CD8-positive, alpha-beta memory T cell (primary cell): ENCODE measurements at regions not wholly inside any gene's neighbourhood (a gene's known extent, or its start where the extent isn't known, plus 50 kb on each side); places are given as distances from the start of the nearest gene placed in this dataset.

Experiments
- CTCF ChIA-PET: fragments of 350-600 bp; sonication (Branson Sonifier 250); formaldehyde crosslinking; loops from one replicate; lab custom pipeline; 2021; ENCODE audit warnings: antibody characterized with exemption; lab: Charles Lee
- POLR2A ChIA-PET: fragments of 350-600 bp; sonication (Branson Sonifier 250); formaldehyde crosslinking; loops from one replicate; lab custom pipeline; 2021; ENCODE audit warnings: antibody characterized with exemption; lab: Charles Lee
- DNase-seq, 5 donors: peaks; one replicate each; pipeline versions ENCODE4 v3.0.0 to v3.0.0-alpha.2; 2020 to 2022; ENCODE audit warnings: mixed read lengths in 1 of 5
- H3K27ac ChIP-seq: one replicate; pipeline ENCODE4 v1.7.0; 2013; ENCODE audit warnings: low read depth, mild to moderate bottlenecking, low read length, moderate library complexity
- H3K27me3 ChIP-seq: 2 replicates; pipeline ENCODE4 v1.7.0; 2013; ENCODE audit warnings: low read length, mild to moderate bottlenecking; ENCODE audit not compliant: insufficient read depth, poor library complexity, severe bottlenecking
- H3K36me3 ChIP-seq: 2 replicates; pipeline ENCODE4 v1.7.0; 2013; ENCODE audit warnings: mild to moderate bottlenecking, low read length, moderate library complexity; ENCODE audit not compliant: insufficient read depth
- H3K4me1 ChIP-seq: 2 replicates; pipeline ENCODE4 v1.7.0; 2013; ENCODE audit warnings: mild to moderate bottlenecking, low read length, moderate library complexity; ENCODE audit not compliant: insufficient read depth
- H3K4me3 ChIP-seq: 2 replicates; pipeline ENCODE4 v1.7.0; 2013; ENCODE audit warnings: mild to moderate bottlenecking, low read length
- H3K9me3 ChIP-seq: 2 replicates; pipeline ENCODE4 v1.7.0; 2013; ENCODE audit warnings: mild to moderate bottlenecking, low read length
- H3K27ac Mint-ChIP-seq, 8 donors: one replicate each; pipeline ENCODE4 v1.8.0; 2020 to 2021; ENCODE audit warnings: mixed read lengths in 8 of 8, mild to moderate bottlenecking in 6 of 8, inconsistent platforms in 3 of 8, moderate library complexity in 3 of 8
- H3K27me3 Mint-ChIP-seq, 2 donors: one replicate each; pipeline ENCODE4 v1.8.0; 2020 to 2021; ENCODE audit warnings: mixed read lengths in 2 of 2, mild to moderate bottlenecking in 1 of 2, moderate library complexity in 1 of 2
- H3K36me3 Mint-ChIP-seq, 3 donors: one replicate each; pipeline ENCODE4 v1.8.0; 2020 to 2021; ENCODE audit warnings: mixed read lengths in 3 of 3, inconsistent platforms in 1 of 3, mild to moderate bottlenecking in 1 of 3
- H3K4me1 Mint-ChIP-seq, 3 donors: one replicate each; pipeline ENCODE4 v1.8.0; 2020 to 2021; ENCODE audit warnings: mixed read lengths in 3 of 3, inconsistent platforms in 1 of 3, mild to moderate bottlenecking in 1 of 3
- H3K4me3 Mint-ChIP-seq, 7 donors: one replicate each; pipeline ENCODE4 v1.8.0; 2020 to 2021; ENCODE audit warnings: mixed read lengths in 7 of 7, mild to moderate bottlenecking in 6 of 7, moderate library complexity in 4 of 7, inconsistent platforms in 2 of 7
- H3K9me3 Mint-ChIP-seq, 5 donors: one replicate each; pipeline ENCODE4 v1.8.0; 2020 to 2022; ENCODE audit warnings: mixed read lengths in 5 of 5, mild to moderate bottlenecking in 3 of 5, moderate library complexity in 2 of 5, inconsistent platforms in 1 of 5

- Mint-ChIP-seq H3K36me3 (no peaks in the 10 kb centered on the region), H3K27ac (no peak overlapping the region), H3K9me3 (peaks cover 0 to 3% (median 0%) of the 10 kb centered on the region in 5 donors), H3K4me3 (no peak overlapping the region), H3K27me3 (no peaks in the 10 kb centered on the region), H3K4me1 (no peaks in the 10 kb centered on the region)
- Histone ChIP-seq H3K4me1 (no peaks in the 10 kb centered on the region), H3K27ac (no peak overlapping the region), H3K9me3 (no peaks in the 10 kb centered on the region), H3K27me3 (no peaks in the 10 kb centered on the region), H3K36me3 (no peaks in the 10 kb centered on the region), H3K4me3 (no peak overlapping the region)
- ChIA-PET CTCF (no interaction called here), POLR2A (no interaction called here)
- DNase-seq: no peak
Observed at GRCh38 chr3:34807611-34808010, 831.7 kb upstream of the ARPP21 start.

GRCh38 chr3:34808287-34808686 lies 831.0 kb upstream of the ARPP21 start:
- H3K4me3 ChIP-seq: no peak overlapping the region
- Mint-ChIP-seq H3K27me3 (no peaks in the 10 kb centered on the region), H3K9me3 (peaks cover 0 to 3% (median 0%) of the 10 kb centered on the region in 5 donors), H3K4me3 (no peak overlapping the region), H3K36me3 (no peaks in the 10 kb centered on the region), H3K4me1 (no peaks in the 10 kb centered on the region), H3K27ac (no peak overlapping the region)
- H3K9me3 ChIP-seq: no peaks in the 10 kb centered on the region
- DNase-seq: no peak
- no peaks in the 10 kb centered on the region for H3K36me3 ChIP-seq
- ChIA-PET POLR2A (no interaction called here), CTCF (no interaction called here)
- H3K27me3 ChIP-seq: no peaks in the 10 kb centered on the region
- H3K4me1 ChIP-seq: no peaks in the 10 kb centered on the region
- H3K27ac ChIP-seq: no peak overlapping the region

GRCh38 chr3:34828847-34829246 lies 810.5 kb upstream of the ARPP21 start:
- H3K36me3 ChIP-seq: no peaks in the 10 kb centered on the region
- H3K27ac ChIP-seq: no peak overlapping the region
- no peaks in the 10 kb centered on the region for H3K27me3 Mint-ChIP-seq
- ChIA-PET CTCF (no interaction called here), POLR2A (no interaction called here)
- no peaks in the 10 kb centered on the region for H3K4me1 ChIP-seq
- no peak overlapping the region for H3K27ac Mint-ChIP-seq
- no peak for DNase-seq
- H3K9me3 ChIP-seq: no peaks in the 10 kb centered on the region
- H3K9me3 Mint-ChIP-seq: peaks cover 0 to 28% (median 2%) of the 10 kb centered on the region in 5 donors
- no peak overlapping the region for H3K4me3 Mint-ChIP-seq
- no peak overlapping the region for H3K4me3 ChIP-seq
- H3K27me3 ChIP-seq: no peaks in the 10 kb centered on the region
- no peaks in the 10 kb centered on the region for H3K36me3 Mint-ChIP-seq
- no peaks in the 10 kb centered on the region for H3K4me1 Mint-ChIP-seq

- Mint-ChIP-seq H3K4me1 (no peaks in the 10 kb centered on the region), H3K36me3 (no peaks in the 10 kb centered on the region), H3K9me3 (peaks cover 0 to 18% (median 2%) of the 10 kb centered on the region in 5 donors), H3K27ac (no peak overlapping the region), H3K27me3 (no peaks in the 10 kb centered on the region), H3K4me3 (no peak overlapping the region)
- ChIA-PET CTCF (no interaction called here), POLR2A (no interaction called here)
- H3K36me3 ChIP-seq: no peaks in the 10 kb centered on the region
- H3K4me3 ChIP-seq: no peak overlapping the region
- H3K9me3 ChIP-seq: no peaks in the 10 kb centered on the region
- DNase-seq: no peak
- no peaks in the 10 kb centered on the region for H3K4me1 ChIP-seq
- H3K27me3 ChIP-seq: no peaks in the 10 kb centered on the region
- no peak overlapping the region for H3K27ac ChIP-seq
Observed at GRCh38 chr3:34832865-34833508, 806.3 kb upstream of the ARPP21 start.

GRCh38 chr3:34837848-34838741 lies 801.2 kb upstream of the ARPP21 start:
- no peaks in the 10 kb centered on the region for H3K9me3 ChIP-seq
- H3K4me1 Mint-ChIP-seq: no peaks in the 10 kb centered on the region
- DNase-seq: no peak
- H3K4me3 ChIP-seq: no peak overlapping the region
- no peaks in the 10 kb centered on the region for H3K27me3 ChIP-seq
- no peak overlapping the region for H3K27ac ChIP-seq
- no peaks in the 10 kb centered on the region for H3K27me3 Mint-ChIP-seq
- H3K9me3 Mint-ChIP-seq: peaks cover 0 to 21% (median 5%) of the 10 kb centered on the region in 5 donors
- no peak overlapping the region for H3K4me3 Mint-ChIP-seq
- no peaks in the 10 kb centered on the region for H3K4me1 ChIP-seq
- ChIA-PET CTCF (no interaction called here), POLR2A (no interaction called here)
- no peaks in the 10 kb centered on the region for H3K36me3 ChIP-seq
- no peaks in the 10 kb centered on the region for H3K36me3 Mint-ChIP-seq
- H3K27ac Mint-ChIP-seq: no peak overlapping the region

- no peak for DNase-seq
- Histone ChIP-seq H3K36me3 (no peaks in the 10 kb centered on the region), H3K4me3 (no peak overlapping the region), H3K27me3 (no peaks in the 10 kb centered on the region), H3K27ac (no peak overlapping the region), H3K4me1 (no peaks in the 10 kb centered on the region), H3K9me3 (no peaks in the 10 kb centered on the region)
- ChIA-PET POLR2A (no interaction called here), CTCF (no interaction called here)
- no peak overlapping the region for H3K4me3 Mint-ChIP-seq
- no peaks in the 10 kb centered on the region for H3K4me1 Mint-ChIP-seq
- H3K27me3 Mint-ChIP-seq: no peaks in the 10 kb centered on the region
- no peak overlapping the region for H3K27ac Mint-ChIP-seq
- no peaks in the 10 kb centered on the region for H3K36me3 Mint-ChIP-seq
- H3K9me3 Mint-ChIP-seq: peaks cover 0 to 19% (median 2%) of the 10 kb centered on the region in 5 donors
Observed at GRCh38 chr3:34842706-34843480, 796.4 kb upstream of the ARPP21 start.

GRCh38 chr3:34844323-34844620 lies 795.1 kb upstream of the ARPP21 start:
- no peak for DNase-seq
- H3K4me3 ChIP-seq: no peak overlapping the region
- no peaks in the 10 kb centered on the region for H3K4me1 ChIP-seq
- no peaks in the 10 kb centered on the region for H3K36me3 ChIP-seq
- H3K27ac ChIP-seq: no peak overlapping the region
- Mint-ChIP-seq H3K27me3 (no peaks in the 10 kb centered on the region), H3K9me3 (peaks cover 0 to 8% (median 0%) of the 10 kb centered on the region in 5 donors), H3K4me3 (no peak overlapping the region), H3K27ac (no peak overlapping the region), H3K4me1 (no peaks in the 10 kb centered on the region), H3K36me3 (no peaks in the 10 kb centered on the region)
- no peaks in the 10 kb centered on the region for H3K9me3 ChIP-seq
- no peaks in the 10 kb centered on the region for H3K27me3 ChIP-seq
- CTCF ChIA-PET: no interaction called here
- POLR2A ChIA-PET: no interaction called here

- no peaks in the 10 kb centered on the region for H3K9me3 ChIP-seq
- ChIA-PET POLR2A (no interaction called here), CTCF (no interaction called here)
- Mint-ChIP-seq H3K27ac (no peak overlapping the region), H3K4me1 (no peaks in the 10 kb centered on the region), H3K4me3 (no peak overlapping the region), H3K27me3 (no peaks in the 10 kb centered on the region), H3K36me3 (no peaks in the 10 kb centered on the region), H3K9me3 (peaks cover 0 to 6% (median 3%) of the 10 kb centered on the region in 5 donors)
- no peaks in the 10 kb centered on the region for H3K27me3 ChIP-seq
- H3K27ac ChIP-seq: no peak overlapping the region
- DNase-seq: no peak
- no peak overlapping the region for H3K4me3 ChIP-seq
- H3K4me1 ChIP-seq: no peaks in the 10 kb centered on the region
- no peaks in the 10 kb centered on the region for H3K36me3 ChIP-seq
Observed at GRCh38 chr3:34851137-34851536, 788.2 kb upstream of the ARPP21 start.
